GM20000 (cell line): ENCODE measurements at regions not wholly inside any gene's neighbourhood (a gene's known extent, or its start where the extent isn't known, plus 50 kb on each side); places are given as distances from the start of the nearest gene placed in this dataset.

Experiments used
- DNase-seq: peaks from one replicate; pipeline ENCODE4 v3.0.0; 2012; ENCODE audit warnings: low spot score
- CTCF ChIP-seq: IDR thresholded peaks from 2 replicates; pipeline ENCODE4 v1.5.1; 2012; ENCODE audit warnings: mild to moderate bottlenecking, control low read depth; ENCODE audit errors: extremely low read depth, missing control alignments

- no peak for DNase-seq
- no peak for TF ChIP-seq CTCF
Measured at GRCh38 chr12:124428792-124429281, 133.9 kb downstream of the RFLNA start.

- DNase-seq, result no peak
Measured at GRCh38 chr12:124428136-124428791, 133.4 kb downstream of the RFLNA start.

GRCh38 chr12:124426594-124427555, 132.0 kb downstream of the RFLNA start:
- DNase-seq, result no peak
- TF ChIP-seq CTCF, result no peak

More at GRCh38 chr12:124428136-124428791, 133.4 kb downstream of the RFLNA start:
- TF ChIP-seq CTCF, result no peak

- DNase-seq, result no peak
- no peak for TF ChIP-seq CTCF
Measured at GRCh38 chr12:124425667-124426066, 130.8 kb downstream of the RFLNA start.

GRCh38 chr12:124424516-124424905, 129.6 kb downstream of the RFLNA start:
- DNase-seq, result no peak
- no peak for TF ChIP-seq CTCF

- TF ChIP-seq CTCF, result no peak
Measured at GRCh38 chr12:124423761-124424515, 129.0 kb downstream of the RFLNA start.

More at GRCh38 chr12:124423761-124424515, 129.0 kb downstream of the RFLNA start:
- DNase-seq, result no peak
